NOMO-1 treated with dmso at 0.1 percent for 144 hours (cell line): ENCODE measurements at regions not wholly inside any gene's neighbourhood (a gene's known extent, or its start where the extent isn't known, plus 50 kb on each side); places are given as distances from the start of the nearest gene placed in this dataset.

Experiments used
- DNase-seq: peaks from one replicate; lab custom pipeline; 2025; ENCODE audit not compliant: unreplicated experiment; lab: John Stamatoyannopoulos, UW

- DNase-seq: no peak
Observed at GRCh38 chr18:69215161-69215560, 185.5 kb upstream of the DOK6 start.

DNA sequence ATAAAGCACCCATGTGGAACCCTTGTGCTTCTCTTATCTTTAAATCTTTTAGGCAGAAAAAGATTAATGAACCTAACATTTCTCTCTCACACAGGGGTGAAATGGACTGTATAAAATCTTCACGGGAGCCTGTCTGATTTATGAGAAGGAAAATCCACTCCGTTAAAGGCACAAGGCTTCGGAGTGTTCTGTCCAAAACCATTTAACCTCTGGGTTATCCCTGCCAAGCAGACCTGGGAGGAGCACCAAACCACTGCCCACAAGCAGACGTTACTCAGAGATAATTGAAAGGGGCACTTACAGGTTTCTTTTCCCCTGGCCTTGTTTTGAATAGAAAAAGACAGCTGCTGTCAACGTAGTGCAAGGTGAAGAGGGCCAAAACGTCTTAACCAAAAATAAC, 184.4 kb upstream of the DOK6 start:
- no peak for DNase-seq

DNA sequence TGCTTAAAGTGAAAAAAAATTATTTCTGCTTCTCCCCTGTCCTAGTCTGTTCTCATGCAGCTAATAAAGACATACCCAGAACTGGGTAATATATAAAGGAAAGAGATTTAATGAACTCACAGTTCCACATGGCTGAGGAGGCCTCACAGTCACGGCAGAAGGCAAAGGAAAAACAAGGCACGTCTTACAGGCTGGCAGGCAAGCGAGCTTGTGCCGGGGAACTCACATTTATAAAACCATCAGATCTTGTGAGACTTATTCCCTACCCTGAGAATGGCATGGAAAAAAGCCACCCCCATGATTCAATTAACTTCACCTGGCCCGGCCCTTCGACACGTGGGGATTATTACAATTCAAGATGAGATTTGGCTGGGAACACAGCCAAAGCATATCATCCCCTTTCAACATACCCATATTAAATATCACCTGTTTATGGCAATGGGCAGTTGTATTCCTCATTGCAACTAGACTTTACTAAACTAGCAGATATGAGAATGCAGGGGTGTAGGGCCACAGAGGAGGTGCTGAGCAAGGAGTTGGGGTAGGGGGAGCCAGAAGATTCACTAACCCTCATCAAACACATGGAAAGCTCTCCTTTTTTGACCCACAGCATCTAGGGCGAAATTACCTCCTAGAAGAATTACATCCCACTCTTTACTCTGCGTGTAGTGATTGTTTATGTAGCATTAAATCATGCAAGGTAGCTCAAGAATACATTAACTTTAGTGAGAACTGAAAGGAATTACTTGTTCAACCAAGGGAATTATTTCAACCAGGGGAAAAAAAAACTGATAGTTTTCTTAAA, 183.3 kb upstream of the DOK6 start:
- no peak for DNase-seq

DNA sequence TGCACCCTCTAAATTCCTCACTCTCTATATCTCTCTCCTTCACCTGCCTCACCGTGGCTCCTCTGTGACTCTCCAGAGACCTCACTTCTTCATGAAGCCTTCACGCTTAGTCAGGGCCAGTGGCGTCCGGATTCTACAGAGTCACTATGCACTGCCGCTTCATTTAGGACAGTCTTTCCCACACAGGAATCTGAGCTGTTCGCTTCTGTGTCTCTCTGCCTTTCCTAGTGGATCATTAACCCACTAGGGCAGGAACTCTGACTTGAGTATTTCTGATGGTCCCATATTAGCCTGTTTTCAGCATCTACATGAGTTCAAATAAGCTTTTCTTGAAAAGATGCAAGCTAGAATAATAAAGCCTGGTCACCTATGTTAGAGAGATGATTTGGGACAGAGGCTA, 180.2 kb upstream of the DOK6 start:
- no peak for DNase-seq

- no peak for DNase-seq
Observed at GRCh38 chr18:69222089-69222488, 178.6 kb upstream of the DOK6 start.

GRCh38 chr18:69226971-69227370, 173.7 kb upstream of the DOK6 start:
- no peak for DNase-seq

GRCh38 chr18:69230204-69230603, 170.5 kb upstream of the DOK6 start:
- DNase-seq: no peak

DNA sequence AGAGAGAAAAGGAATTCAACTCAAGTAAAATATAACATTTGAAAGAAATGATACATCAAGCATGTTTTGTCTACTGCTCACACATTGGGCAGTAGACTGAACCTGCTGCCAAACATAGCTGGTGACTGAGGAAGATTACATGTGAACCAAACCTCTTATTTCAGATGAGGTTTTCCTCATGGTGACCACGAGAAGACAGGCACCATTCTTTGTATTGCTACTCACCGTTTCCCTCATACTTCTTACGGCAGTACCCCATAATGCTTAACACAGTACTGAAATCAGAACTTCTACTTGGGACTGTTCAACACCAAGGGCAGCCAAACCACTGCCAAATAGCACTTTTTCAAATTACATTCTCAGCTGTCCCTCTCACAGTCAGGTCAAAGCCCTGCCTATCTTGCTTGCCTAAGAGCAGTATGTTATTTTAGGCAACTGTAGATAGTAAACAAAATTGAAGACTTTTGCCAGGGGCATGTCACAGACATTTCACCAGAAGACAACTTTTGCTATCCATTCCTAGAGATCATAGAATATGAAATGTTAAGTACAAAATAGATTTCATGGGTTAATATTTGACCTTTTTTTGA, 167.1 kb upstream of the DOK6 start:
- no peak for DNase-seq

GRCh38 chr18:69239849-69240674, 160.6 kb upstream of the DOK6 start:
- no peak for DNase-seq

GRCh38 chr18:69246027-69246426, 154.7 kb upstream of the DOK6 start:
- no peak for DNase-seq

DNA sequence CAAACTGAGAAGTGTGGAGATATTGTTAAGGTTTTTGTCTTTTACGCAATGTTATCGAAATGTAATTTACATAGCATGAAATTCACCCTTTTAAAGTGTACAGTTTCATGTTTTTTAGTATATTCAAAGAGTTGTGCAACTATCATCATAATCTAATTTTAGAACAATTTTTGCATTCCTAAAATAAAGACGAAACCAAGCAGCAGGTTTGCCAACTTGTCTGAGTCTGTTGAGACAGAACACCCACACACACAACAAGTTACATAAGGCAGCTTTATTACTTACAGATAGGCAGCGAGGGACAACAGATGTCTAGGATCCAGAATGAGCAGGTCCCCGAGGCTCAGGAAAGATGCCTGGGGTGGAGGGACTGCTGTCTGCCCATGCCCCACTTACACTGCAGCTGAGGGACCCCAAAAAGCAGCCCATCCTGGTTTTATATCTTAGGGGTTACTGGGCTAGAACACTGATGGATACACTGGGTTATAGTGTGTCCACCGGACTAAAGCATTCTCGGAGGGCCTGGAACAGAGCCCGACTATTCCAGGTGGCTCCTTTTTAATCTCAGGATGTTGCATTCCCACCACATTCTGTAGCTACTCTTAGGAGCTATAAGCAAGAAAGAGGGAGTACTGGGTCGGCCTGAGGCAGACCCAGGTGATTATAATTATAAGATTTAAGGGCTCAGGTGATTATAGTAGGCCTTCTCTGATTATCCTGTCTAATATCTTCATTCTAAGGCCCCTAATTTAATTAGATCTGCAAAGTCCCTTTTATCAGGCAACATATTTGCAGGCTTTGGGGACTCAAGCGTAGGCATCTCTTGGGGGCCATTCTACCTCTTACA, 150.2 kb upstream of the DOK6 start:
- DNase-seq: no peak

GRCh38 chr18:69257861-69258458, 142.7 kb upstream of the DOK6 start:
- DNase-seq: no peak

- no peak for DNase-seq
Observed at GRCh38 chr18:69259282-69259681, 141.4 kb upstream of the DOK6 start.

DNA sequence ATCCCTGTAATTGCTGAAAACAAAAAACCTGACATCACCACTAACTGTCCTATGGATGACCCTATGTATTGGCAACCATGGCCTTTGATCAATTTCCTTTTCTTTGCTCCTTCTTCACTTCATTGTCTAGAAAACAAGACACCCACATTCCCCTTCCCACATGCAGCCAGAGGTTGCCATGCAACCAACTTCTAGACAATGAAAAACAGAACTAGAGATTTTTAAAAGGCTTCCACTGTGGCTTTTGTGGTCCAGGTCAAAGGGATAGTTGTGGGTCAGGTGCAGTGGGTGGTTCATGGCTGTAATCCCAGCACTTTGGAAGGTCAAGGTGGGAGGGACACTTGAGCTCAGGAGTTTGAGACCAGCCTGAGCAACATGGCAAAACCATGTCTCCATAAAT, 139.3 kb upstream of the DOK6 start:
- no peak for DNase-seq

DNA sequence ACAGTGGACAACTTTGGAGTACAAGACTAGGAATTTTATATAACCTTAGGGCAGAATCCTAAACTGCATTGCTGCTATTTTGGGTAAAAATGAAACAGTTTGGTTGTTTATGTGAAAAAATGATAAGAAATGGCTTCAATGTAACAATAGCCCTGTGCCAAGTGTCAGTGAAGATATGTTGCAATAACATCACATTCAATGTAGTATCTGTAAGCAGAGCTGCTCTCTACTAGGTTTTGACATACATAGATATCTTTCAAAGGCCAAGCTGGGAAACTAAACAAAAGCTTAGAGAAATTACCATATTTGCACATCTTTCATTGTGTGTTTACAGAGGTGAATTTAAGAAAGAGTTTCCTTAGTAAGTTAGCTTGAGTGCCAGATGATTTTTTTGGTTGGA, 135.0 kb upstream of the DOK6 start:
- no peak for DNase-seq

DNA sequence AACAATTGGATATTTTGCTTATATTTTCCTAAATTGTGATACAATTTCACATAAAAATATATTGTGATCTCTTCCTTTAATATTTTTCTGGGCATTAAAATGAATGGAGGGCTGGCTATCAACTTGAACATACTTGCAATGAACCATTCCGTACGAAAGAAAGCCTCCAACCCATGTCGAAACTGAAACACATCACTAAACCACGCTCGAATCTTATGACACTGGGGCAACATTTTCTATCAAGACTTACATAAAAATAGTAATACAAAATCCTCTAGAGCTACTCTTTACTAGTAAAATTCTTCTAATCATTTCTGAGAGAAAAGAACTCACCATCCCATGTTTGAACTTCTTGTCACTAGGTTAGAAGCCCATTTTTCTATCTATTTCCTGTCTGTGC, 132.8 kb upstream of the DOK6 start:
- no peak for DNase-seq

- DNase-seq: no peak
Observed at GRCh38 chr18:69282371-69282770, 118.3 kb upstream of the DOK6 start.

GRCh38 chr18:69291044-69291443, 109.6 kb upstream of the DOK6 start:
- no peak for DNase-seq

GRCh38 chr18:69291755-69292154, 108.9 kb upstream of the DOK6 start:
- no peak for DNase-seq

DNA sequence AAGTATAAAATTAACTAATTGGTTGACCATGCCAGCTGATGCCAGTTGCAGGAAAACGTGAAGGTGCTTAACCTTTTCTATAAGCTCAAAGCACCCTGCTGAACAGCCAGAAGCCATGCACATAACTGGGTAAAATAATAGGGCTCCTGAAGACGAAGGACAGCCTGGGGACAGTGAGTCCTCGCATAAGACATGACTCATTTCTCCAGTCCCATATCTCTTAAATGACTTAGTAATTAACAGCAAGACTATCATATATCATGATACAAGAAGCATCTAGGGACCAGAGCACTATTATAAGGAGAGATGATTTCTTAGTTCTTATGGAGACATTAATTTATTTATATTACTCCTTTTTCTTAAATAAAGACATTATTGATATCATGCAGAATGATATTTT, 100.5 kb upstream of the DOK6 start:
- DNase-seq: no peak

GRCh38 chr18:69308619-69309018, 92.1 kb upstream of the DOK6 start:
- DNase-seq: no peak
